ENCODE measurements at regions not wholly inside any gene's neighbourhood (a gene's known extent, or its start where the extent isn't known, plus 50 kb on each side); places are given as distances from the start of the nearest gene placed in this dataset.

DNA sequence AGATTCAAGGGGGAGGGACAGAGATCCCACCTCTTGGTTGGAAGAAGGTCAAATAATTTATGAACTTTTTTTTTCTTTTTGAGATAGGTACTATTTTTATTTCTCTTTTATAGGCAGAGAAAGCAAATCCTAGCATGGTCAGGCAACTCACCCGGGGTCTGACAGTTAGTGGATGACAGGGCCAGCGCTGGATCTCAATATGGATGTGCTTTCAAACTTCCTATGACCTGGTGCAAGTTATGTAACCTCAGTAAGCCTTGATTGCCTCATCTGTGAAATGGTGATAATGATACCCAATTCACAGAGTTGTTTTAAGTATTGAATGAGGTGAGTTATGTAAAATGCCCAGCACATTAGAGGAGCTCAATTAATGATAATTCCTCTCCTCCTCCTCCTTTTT is 86.8 kb upstream of the MEF2A start:
- Histone ChIP-seq H3K36me3 (replicated peaks in 1 of 2; ENCODE audit: insufficient read depth in 1 of 2, low read depth in 2 of 2) (no peaks in the 10 kb centered on the region), H3K9me3 (no peaks in the 10 kb centered on the region), H3K4me3 (no peak overlapping the region), H3K27me3 (no peaks in the 10 kb centered on the region), H3K27ac (no peak overlapping the region), H3K4me1 (no peaks in the 10 kb centered on the region)
- intact Hi-C loops (cut with DNase I) = no loop called here
- ATAC-seq (no peak), DNase-seq (no peak)
- 92 to 93% methylated on average over 2 of the region's 2 CpGs for WGBS, 2 donors
- TF ChIP-seq, protein P1, sequence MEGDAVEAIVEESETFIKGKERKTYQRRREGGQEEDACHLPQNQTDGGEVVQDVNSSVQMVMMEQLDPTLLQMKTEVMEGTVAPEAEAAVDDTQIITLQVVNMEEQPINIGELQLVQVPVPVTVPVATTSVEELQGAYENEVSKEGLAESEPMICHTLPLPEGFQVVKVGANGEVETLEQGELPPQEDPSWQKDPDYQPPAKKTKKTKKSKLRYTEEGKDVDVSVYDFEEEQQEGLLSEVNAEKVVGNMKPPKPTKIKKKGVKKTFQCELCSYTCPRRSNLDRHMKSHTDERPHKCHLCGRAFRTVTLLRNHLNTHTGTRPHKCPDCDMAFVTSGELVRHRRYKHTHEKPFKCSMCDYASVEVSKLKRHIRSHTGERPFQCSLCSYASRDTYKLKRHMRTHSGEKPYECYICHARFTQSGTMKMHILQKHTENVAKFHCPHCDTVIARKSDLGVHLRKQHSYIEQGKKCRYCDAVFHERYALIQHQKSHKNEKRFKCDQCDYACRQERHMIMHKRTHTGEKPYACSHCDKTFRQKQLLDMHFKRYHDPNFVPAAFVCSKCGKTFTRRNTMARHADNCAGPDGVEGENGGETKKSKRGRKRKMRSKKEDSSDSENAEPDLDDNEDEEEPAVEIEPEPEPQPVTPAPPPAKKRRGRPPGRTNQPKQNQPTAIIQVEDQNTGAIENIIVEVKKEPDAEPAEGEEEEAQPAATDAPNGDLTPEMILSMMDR (IDR thresholded peaks at IDR 0.05) = no peak
- TF ChIP-seq POLR2A (IDR thresholded peaks at IDR 0.05) = no peak

DNA sequence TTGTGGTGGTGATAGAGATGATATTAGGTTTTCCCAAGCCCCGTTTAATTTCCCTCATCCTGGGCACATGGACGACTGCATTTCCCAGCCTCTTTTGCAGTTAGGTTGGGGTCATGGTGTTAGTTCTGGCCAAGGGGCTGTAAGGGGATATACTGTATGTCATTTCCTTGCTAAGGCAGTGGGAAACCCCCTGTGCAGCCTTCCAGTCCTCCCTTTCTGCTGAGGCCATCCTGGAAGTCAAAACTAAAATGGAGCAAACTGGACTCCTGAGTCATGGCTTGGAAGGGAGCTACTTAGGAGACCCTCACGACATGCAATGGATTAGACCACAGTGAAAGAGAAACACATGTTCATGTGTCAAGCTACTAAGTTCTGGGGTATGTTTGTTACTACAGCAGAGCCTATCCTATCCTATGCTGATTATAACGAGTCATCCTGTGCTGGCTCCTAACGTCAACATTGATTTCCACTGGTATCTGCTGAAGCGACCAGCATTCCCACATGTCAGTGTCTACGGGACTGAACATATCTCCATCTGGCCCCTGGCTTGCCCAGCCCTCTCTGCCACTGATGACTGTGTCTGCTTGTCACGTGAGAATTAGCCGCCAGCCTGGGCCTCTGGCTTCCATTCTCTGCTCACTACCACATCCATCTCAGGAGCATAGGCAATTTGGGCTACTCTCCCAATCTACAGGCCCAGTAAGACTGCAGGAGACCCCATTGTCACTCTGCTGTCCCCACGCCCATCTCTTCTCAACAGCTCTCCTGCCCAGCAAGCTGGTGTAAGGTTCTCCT is 85.6 kb upstream of the MEF2A start:
- no peak for ATAC-seq

GRCh38 chr15:99481113-99481950 is 84.5 kb upstream of the MEF2A start:
- TF ChIP-seq POLR2A (IDR thresholded peaks at IDR 0.05) = no peak
- TF ChIP-seq, protein P1 (IDR thresholded peaks at IDR 0.05) = no peak
- ATAC-seq (no peak), DNase-seq (no peak)
- Histone ChIP-seq H3K36me3 (replicated peaks in 1 of 2; ENCODE audit: insufficient read depth in 1 of 2, low read depth in 2 of 2) (no peaks in the 10 kb centered on the region), H3K9me3 (no peaks in the 10 kb centered on the region), H3K27ac (no peak overlapping the region), H3K27me3 (no peaks in the 10 kb centered on the region), H3K4me3 (no peak overlapping the region), H3K4me1 (peaks cover 5% of the 10 kb centered on the region)
- intact Hi-C loops (cut with DNase I) = no loop called here
- WGBS, 2 donors = 69 to 75% methylated on average over 8 of the region's 8 CpGs

More for the DNA sequence above, 85.6 kb upstream of the MEF2A start:
- H3K4me1 ChIP-seq = no peaks in the 10 kb centered on the region
- H3K4me3 ChIP-seq = no peak overlapping the region
- H3K9me3 ChIP-seq = no peaks in the 10 kb centered on the region
- H3K36me3 ChIP-seq (replicated peaks in 1 of 2; ENCODE audit: insufficient read depth in 1 of 2, low read depth in 2 of 2) = no peaks in the 10 kb centered on the region
- WGBS, 2 donors = 79 to 81% methylated on average over 10 of the region's 10 CpGs
- intact Hi-C loops (cut with DNase I) = no loop called here
- no peak overlapping the region for H3K27ac ChIP-seq
- H3K27me3 ChIP-seq = no peaks in the 10 kb centered on the region
- TF ChIP-seq, protein P1 (IDR thresholded peaks at IDR 0.05) = no peak
- TF ChIP-seq POLR2A (IDR thresholded peaks at IDR 0.05) = no peak
- no peak for DNase-seq

GRCh38 chr15:99481951-99482230 is 83.9 kb upstream of the MEF2A start:
- H3K36me3 ChIP-seq (replicated peaks in 1 of 2; ENCODE audit: insufficient read depth in 1 of 2, low read depth in 2 of 2) = no peaks in the 10 kb centered on the region
- H3K4me1 ChIP-seq = peaks cover 10% of the 10 kb centered on the region
- intact Hi-C loops (cut with DNase I) = no loop called here
- DNase-seq (no peak), ATAC-seq (no peak)
- WGBS, 2 donors = 68 to 78% methylated on average over 2 of the region's 2 CpGs
- H3K4me3 ChIP-seq = no peak overlapping the region
- no peak overlapping the region for H3K27ac ChIP-seq
- no peaks in the 10 kb centered on the region for H3K9me3 ChIP-seq
- H3K27me3 ChIP-seq = no peaks in the 10 kb centered on the region
- TF ChIP-seq, protein P1 (IDR thresholded peaks at IDR 0.05) = no peak
- no peak for TF ChIP-seq POLR2A (IDR thresholded peaks at IDR 0.05)
